DND-41 (cell line): ENCODE measurements at regions not wholly inside any gene's neighbourhood (a gene's known extent, or its start where the extent isn't known, plus 50 kb on each side); places are given as distances from the start of the nearest gene placed in this dataset.

Source experiments
- EZH2 ChIP-seq: IDR thresholded peaks from 3 replicates; pipeline ENCODE4 v1.6.1; 2012; ENCODE audit warnings: borderline replicate concordance, low read depth, mild to moderate bottlenecking, moderate library complexity, low read length, inconsistent platforms; ENCODE audit not compliant: severe bottlenecking
- TF ChIP-seq, protein P1 (sequence below): IDR thresholded peaks from 2 replicates; pipeline ENCODE4 v1.5.1; 2012; ENCODE audit warnings: borderline replicate concordance, low read length, moderate library complexity, mild to moderate bottlenecking; ENCODE audit not compliant: poor library complexity, severe bottlenecking; ENCODE audit errors: extremely low read depth

DNA sequence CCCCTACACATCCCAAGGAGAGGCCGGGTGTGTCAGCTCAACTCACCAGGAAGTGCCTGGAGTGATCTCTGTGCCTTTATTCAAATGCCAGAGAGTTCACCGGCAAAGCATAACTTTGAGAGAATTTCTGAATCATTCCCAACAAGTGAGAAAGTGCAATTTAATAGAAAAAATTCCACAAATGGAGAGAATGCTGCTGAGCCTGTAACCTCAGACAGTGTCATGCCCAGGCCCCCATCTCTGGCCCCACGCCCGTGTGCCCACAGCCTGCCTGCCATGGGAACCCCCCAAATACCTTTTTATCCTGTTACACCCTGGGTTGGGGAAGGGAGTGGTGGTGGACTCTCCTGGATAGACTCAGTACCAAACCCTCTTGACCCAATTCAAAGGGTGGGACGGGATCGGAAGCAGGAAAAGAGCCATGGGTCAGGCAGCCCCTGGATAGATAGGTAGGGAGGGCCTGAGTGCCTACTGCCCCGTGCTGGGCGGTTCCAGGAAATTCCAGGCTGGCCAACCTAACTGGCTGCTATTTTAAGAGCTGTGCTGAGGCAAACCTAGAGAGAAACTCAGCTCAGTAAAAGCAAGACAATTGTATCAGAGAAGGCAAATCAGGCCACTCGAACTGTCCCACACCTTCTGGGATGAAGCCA lies 179.0 kb upstream of the FOXA2 start:
- no peak for TF ChIP-seq EZH2
- TF ChIP-seq, protein P1, sequence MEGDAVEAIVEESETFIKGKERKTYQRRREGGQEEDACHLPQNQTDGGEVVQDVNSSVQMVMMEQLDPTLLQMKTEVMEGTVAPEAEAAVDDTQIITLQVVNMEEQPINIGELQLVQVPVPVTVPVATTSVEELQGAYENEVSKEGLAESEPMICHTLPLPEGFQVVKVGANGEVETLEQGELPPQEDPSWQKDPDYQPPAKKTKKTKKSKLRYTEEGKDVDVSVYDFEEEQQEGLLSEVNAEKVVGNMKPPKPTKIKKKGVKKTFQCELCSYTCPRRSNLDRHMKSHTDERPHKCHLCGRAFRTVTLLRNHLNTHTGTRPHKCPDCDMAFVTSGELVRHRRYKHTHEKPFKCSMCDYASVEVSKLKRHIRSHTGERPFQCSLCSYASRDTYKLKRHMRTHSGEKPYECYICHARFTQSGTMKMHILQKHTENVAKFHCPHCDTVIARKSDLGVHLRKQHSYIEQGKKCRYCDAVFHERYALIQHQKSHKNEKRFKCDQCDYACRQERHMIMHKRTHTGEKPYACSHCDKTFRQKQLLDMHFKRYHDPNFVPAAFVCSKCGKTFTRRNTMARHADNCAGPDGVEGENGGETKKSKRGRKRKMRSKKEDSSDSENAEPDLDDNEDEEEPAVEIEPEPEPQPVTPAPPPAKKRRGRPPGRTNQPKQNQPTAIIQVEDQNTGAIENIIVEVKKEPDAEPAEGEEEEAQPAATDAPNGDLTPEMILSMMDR: no peak
